Islet of Langerhans (tissue), 1 donor: ENCODE measurements at regions not wholly inside any gene's neighbourhood (a gene's known extent, or its start where the extent isn't known, plus 50 kb on each side); places are given as distances from the start of the nearest gene placed in this dataset.
"Not testable (repeated sequence)": the region's sequence is repeated elsewhere in the genome, so short reads cannot be mapped to it uniquely, and the experiment has no call there.

Experiments used
- FAIRE-seq: peaks from one replicate; lab custom pipeline; 2011; peaks lifted over from hg19 to GRCh38; lab: Jason Lieb, UNC

- FAIRE-seq = no peak
Observed at GRCh38 chr6:115798229-115798628, 262.5 kb downstream of the FRK start.

- FAIRE-seq = no peak
Observed at GRCh38 chr6:115796829-115797228, 263.9 kb downstream of the FRK start.

GRCh38 chr6:115796061-115796460, 264.6 kb downstream of the FRK start:
- no peak for FAIRE-seq

- FAIRE-seq = no peak
Observed at GRCh38 chr6:115783402-115784061, 277.2 kb downstream of the FRK start.

- FAIRE-seq = no peak
Observed at GRCh38 chr6:115782612-115783011, 278.1 kb downstream of the FRK start.

GRCh38 chr6:115773741-115774140, 286.9 kb downstream of the FRK start:
- FAIRE-seq = no peak

GRCh38 chr6:115770851-115771250, 289.8 kb downstream of the FRK start:
- no peak for FAIRE-seq

- FAIRE-seq = no peak
Observed at GRCh38 chr6:115768500-115768899, 292.2 kb downstream of the FRK start.

GRCh38 chr6:115767931-115768330, 292.8 kb downstream of the FRK start:
- FAIRE-seq = no peak

- no peak for FAIRE-seq
Observed at GRCh38 chr6:115766745-115767462, 293.8 kb downstream of the FRK start.

- FAIRE-seq = no peak
Observed at GRCh38 chr6:115765966-115766365, 294.7 kb downstream of the FRK start.

GRCh38 chr6:115759051-115759450, 301.6 kb downstream of the FRK start:
- no peak for FAIRE-seq

- FAIRE-seq = no peak
Observed at GRCh38 chr6:115753446-115753845, 307.2 kb downstream of the FRK start.

GRCh38 chr6:115750946-115751345, 309.7 kb downstream of the FRK start:
- no peak for FAIRE-seq

- FAIRE-seq = no peak
Observed at GRCh38 chr6:115750292-115750691, 310.4 kb downstream of the FRK start.

- FAIRE-seq = no peak
Observed at GRCh38 chr6:115747719-115748118, 313.0 kb downstream of the FRK start.

- not testable (repeated sequence) for FAIRE-seq
Observed at GRCh38 chr6:115746583-115746982, 314.1 kb downstream of the FRK start.

GRCh38 chr6:115740907-115741306, 319.8 kb downstream of the FRK start:
- FAIRE-seq = no peak

- no peak for FAIRE-seq
Observed at GRCh38 chr6:115735610-115736009, 325.1 kb downstream of the FRK start.

GRCh38 chr6:115733426-115733825, 327.3 kb downstream of the FRK start:
- no peak for FAIRE-seq

GRCh38 chr6:115729036-115729435, 331.7 kb downstream of the FRK start:
- no peak for FAIRE-seq

GRCh38 chr6:115728171-115728570, 332.5 kb downstream of the FRK start:
- FAIRE-seq = no peak

GRCh38 chr6:115721564-115721963, 339.1 kb downstream of the FRK start:
- no peak for FAIRE-seq

- FAIRE-seq = no peak
Observed at GRCh38 chr6:115720900-115721299, 339.8 kb downstream of the FRK start.
